Caco-2 (cell line): ENCODE measurements at regions not wholly inside any gene's neighbourhood (a gene's known extent, or its start where the extent isn't known, plus 50 kb on each side); places are given as distances from the start of the nearest gene placed in this dataset.
A peak's percentile ranks its signal among the peaks of the same experiment; 100 is the strongest.

ENCODE experiments used
- BruUV-seq: library from RNA; stranded (reverse); fragments of 400-500 nt; replicated peaks from 2 replicates; lab custom pipeline; 2021; lab: Mats Ljungman, UMichigan
- CTCF ChIA-PET: fragments of 300-600 bp; sonication (Branson Sonifier 250); formaldehyde crosslinking; loops from one replicate; lab custom pipeline; 2022; ENCODE audit warnings: antibody characterized with exemption; lab: Charles Lee
- POLR2A ChIA-PET: fragments of 300-600 bp; sonication (Branson Sonifier 250); formaldehyde crosslinking; loops from one replicate; lab custom pipeline; 2022; ENCODE audit warnings: antibody characterized with exemption; lab: Charles Lee
- DNase-seq, 2 experiments: peaks; one replicate each; pipeline versions ENCODE4 v3.0.0 to v3.0.0-alpha.2; 2020 to 2022
- H3K27me3 ChIP-seq: replicated peaks from 2 replicates; pipeline ENCODE4 v1.6.0; 2011; ENCODE audit warnings: low read length; ENCODE audit not compliant: control insufficient read depth, insufficient read depth
- H3K36me3 ChIP-seq: 2 replicates; pipeline ENCODE4 v1.5.1; 2011; ENCODE audit warnings: low read length; ENCODE audit not compliant: control insufficient read depth, insufficient read depth
- H3K4me1 ChIP-seq: fragments of 250-450 bp; sonication (Bioruptor Pico); 2 replicates; pipeline ENCODE4 v1.5.1; 2020; ENCODE audit warnings: mild to moderate bottlenecking
- H3K4me3 ChIP-seq: 2 replicates; pipeline ENCODE4 v1.5.1; 2011; ENCODE audit warnings: low read depth, mild to moderate bottlenecking, control low read depth, low read length
- H3K9me3 ChIP-seq: fragments of 250-450 bp; sonication (Bioruptor Pico); 2 replicates; pipeline ENCODE4 v1.5.1; 2020; ENCODE audit warnings: mild to moderate bottlenecking, moderate library complexity
- H3K27ac Mint-ChIP-seq: one replicate; pipeline ENCODE4 v1.8.0; 2022; ENCODE audit warnings: mixed read lengths; ENCODE audit not compliant: unreplicated experiment
- H3K27me3 Mint-ChIP-seq: one replicate; pipeline ENCODE4 v1.8.0; 2022; ENCODE audit warnings: mixed read lengths; ENCODE audit not compliant: insufficient read depth, unreplicated experiment
- H3K36me3 Mint-ChIP-seq: one replicate; pipeline ENCODE4 v1.8.0; 2022; ENCODE audit warnings: mild to moderate bottlenecking, mixed read lengths; ENCODE audit not compliant: insufficient read depth, unreplicated experiment
- H3K4me1 Mint-ChIP-seq: one replicate; pipeline ENCODE4 v1.8.0; 2022; ENCODE audit warnings: low read depth, mixed read lengths; ENCODE audit not compliant: unreplicated experiment
- H3K4me3 Mint-ChIP-seq: one replicate; pipeline ENCODE4 v1.8.0; 2022; ENCODE audit warnings: mild to moderate bottlenecking, moderate library complexity, mixed read lengths; ENCODE audit not compliant: unreplicated experiment
- H3K9me3 Mint-ChIP-seq: one replicate; pipeline ENCODE4 v1.8.0; 2022; ENCODE audit warnings: mixed read lengths; ENCODE audit not compliant: unreplicated experiment
- CTCF ChIP-seq, 2 experiments: fragments of 200-600 bp in 1 of 2; IDR thresholded peaks; 1 replicate in 1 of 2; 2 replicates in 1 of 2; pipeline versions ENCODE4 v1.5.1 to v1.8.0; 2011 to 2022; ENCODE audit warnings: antibody characterized with exemption in 1 of 2, control low read depth in 1 of 2, inconsistent platforms in 1 of 2, low read depth in 1 of 2, low read length in 1 of 2, mild to moderate bottlenecking in 1 of 2, moderate library complexity in 1 of 2; ENCODE audit not compliant: insufficient read depth in 1 of 2, severe bottlenecking in 1 of 2, unreplicated experiment in 1 of 2
- intact Hi-C: fragments of 100-400 bp; cut with micrococcal nuclease; formaldehyde crosslinking; loops from one replicate; pipeline ENCODE4 v1.10.0; 2022; ENCODE audit not compliant: unreplicated experiment

DNA sequence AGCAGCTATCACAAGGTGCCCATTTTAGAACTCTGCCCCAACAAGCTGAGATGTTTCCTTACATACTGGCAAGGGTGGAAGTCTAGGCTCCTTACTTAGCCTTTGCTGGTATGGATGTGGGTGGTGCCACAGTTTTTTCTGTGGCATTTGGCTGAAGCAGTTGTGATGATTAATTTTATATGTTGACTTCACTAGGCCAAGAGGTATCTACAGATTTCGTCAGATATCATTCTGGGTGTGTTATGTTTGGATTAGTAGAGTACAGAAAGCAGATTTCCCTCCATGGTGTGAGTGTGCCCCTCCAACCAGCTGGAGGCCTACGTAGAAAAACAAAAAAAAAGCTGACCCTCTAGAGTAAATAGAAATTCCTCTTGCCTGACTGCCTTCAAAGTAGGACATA lies 317.0 kb downstream of the BARHL2 start:
- intact Hi-C loops = no loop called here
- CTCF ChIA-PET = no interaction called here
- H3K36me3 ChIP-seq = no peaks in the 10 kb centered on the region
- H3K4me3 ChIP-seq = no peak overlapping the region
- H3K4me1 ChIP-seq = peaks cover 11% of the 10 kb centered on the region; the same call in 1 of the 2 replicates
- no peaks in the 10 kb centered on the region for H3K36me3 Mint-ChIP-seq
- no peak overlapping the region for H3K4me3 Mint-ChIP-seq
- H3K27ac Mint-ChIP-seq = no peak overlapping the region
- no peak for TF ChIP-seq CTCF (IDR thresholded peaks at IDR 0.05; ENCODE audit: insufficient read depth in 1 of 2, low read depth in 1 of 2, low read length in 1 of 2, severe bottlenecking in 1 of 2, unreplicated experiment in 1 of 2)
- peaks cover 9% of the 10 kb centered on the region for H3K4me1 Mint-ChIP-seq
- no TSS peak for BruUV-seq
- H3K9me3 Mint-ChIP-seq = peaks cover 9% of the 10 kb centered on the region
- no peaks in the 10 kb centered on the region for H3K27me3 ChIP-seq
- H3K27me3 Mint-ChIP-seq = peaks cover 3% of the 10 kb centered on the region
- H3K9me3 ChIP-seq = no peaks in the 10 kb centered on the region
- POLR2A ChIA-PET = no interaction called here
- DNase-seq = no peak

DNA sequence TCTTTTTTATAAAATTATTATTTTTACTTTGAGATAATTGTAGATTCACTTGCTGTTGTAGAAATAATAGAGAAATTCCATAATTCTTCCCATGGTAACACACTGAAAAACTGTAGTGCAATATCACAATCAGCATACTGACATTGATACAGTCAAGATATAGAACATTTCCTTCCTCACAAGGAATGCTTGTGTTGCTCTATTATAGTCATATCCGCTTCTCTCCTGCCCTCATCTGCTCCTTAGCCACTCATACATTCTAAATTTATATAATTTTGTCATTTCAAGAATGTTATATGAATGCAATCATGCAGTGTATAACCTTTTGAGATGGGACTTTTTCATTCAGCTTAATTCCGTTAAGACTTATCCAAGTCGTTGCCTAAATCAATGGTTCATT lies 320.2 kb downstream of the BARHL2 start:
- Mint-ChIP-seq H3K36me3 (no peaks in the 10 kb centered on the region), H3K9me3 (peaks cover 9% of the 10 kb centered on the region), H3K27me3 (peaks cover 3% of the 10 kb centered on the region), H3K4me3 (no peak overlapping the region), H3K27ac (no peak overlapping the region), H3K4me1 (no peaks in the 10 kb centered on the region)
- no peaks in the 10 kb centered on the region for H3K27me3 ChIP-seq
- no TSS peak for BruUV-seq
- H3K4me1 ChIP-seq = no peaks in the 10 kb centered on the region
- no peaks in the 10 kb centered on the region for H3K9me3 ChIP-seq
- H3K36me3 ChIP-seq = no peaks in the 10 kb centered on the region
- POLR2A ChIA-PET = no interaction called here
- intact Hi-C loops = no loop called here
- CTCF ChIA-PET = no interaction called here
- TF ChIP-seq CTCF (IDR thresholded peaks at IDR 0.05; ENCODE audit: insufficient read depth in 1 of 2, low read depth in 1 of 2, low read length in 1 of 2, severe bottlenecking in 1 of 2, unreplicated experiment in 1 of 2) = no peak
- DNase-seq = no peak
- no peak overlapping the region for H3K4me3 ChIP-seq

- ChIA-PET POLR2A (no interaction called here), CTCF (no interaction called here)
These were observed 322.9 kb downstream of the BARHL2 start for GRCh38 chr1:90394247-90394646.

More at GRCh38 chr1:90394247-90394646, 322.9 kb downstream of the BARHL2 start:
- no peak for TF ChIP-seq CTCF (IDR thresholded peaks at IDR 0.05; ENCODE audit: insufficient read depth in 1 of 2, low read depth in 1 of 2, low read length in 1 of 2, severe bottlenecking in 1 of 2, unreplicated experiment in 1 of 2)
- no peaks in the 10 kb centered on the region for H3K36me3 ChIP-seq
- Mint-ChIP-seq H3K9me3 (peaks cover 9% of the 10 kb centered on the region), H3K36me3 (no peaks in the 10 kb centered on the region), H3K4me1 (no peaks in the 10 kb centered on the region), H3K27me3 (peaks cover 3% of the 10 kb centered on the region), H3K27ac (no peak overlapping the region), H3K4me3 (no peak overlapping the region)
- no peaks in the 10 kb centered on the region for H3K27me3 ChIP-seq
- no peaks in the 10 kb centered on the region for H3K4me1 ChIP-seq
- BruUV-seq = no TSS peak
- intact Hi-C loops = no loop called here
- no peak overlapping the region for H3K4me3 ChIP-seq
- no peaks in the 10 kb centered on the region for H3K9me3 ChIP-seq
- peak in 1 of 2 experiments; percentile 1 for DNase-seq
